ENCODE measurements at regions not wholly inside any gene's neighbourhood (a gene's known extent, or its start where the extent isn't known, plus 50 kb on each side); places are given as distances from the start of the nearest gene placed in this dataset.

DNA sequence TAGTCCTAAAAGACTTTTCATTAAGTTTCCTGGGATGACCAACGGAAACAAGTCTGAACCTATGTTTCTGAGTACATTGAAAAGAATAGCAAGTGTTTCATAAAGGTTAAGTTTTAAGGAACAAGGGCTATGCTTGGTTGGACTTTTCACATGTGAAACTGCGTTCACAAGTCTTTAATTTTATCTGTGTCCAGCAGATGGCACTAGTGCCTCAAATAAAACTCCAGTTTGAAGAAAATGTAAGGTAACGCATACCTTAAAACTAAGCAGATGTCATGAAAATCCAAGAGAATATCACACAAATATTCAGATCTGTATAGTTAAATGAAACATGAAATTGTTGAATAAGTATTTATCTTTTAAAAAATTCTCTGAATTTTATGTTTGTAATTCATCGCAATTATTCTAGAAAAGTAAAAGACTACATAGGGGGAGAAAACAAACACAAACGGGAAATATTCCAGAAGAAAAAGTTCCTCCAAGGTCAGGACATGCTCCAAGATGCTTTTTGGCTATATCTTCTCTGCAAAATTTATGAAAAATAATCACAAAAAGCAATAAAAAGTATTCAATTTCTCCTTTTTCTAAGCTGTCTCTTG, 89.6 kb upstream of the MAD2L1 start:
- Histone ChIP-seq H3K36me3 (no peaks in the 10 kb centered on the region), H3K27me3 (no peaks in the 10 kb centered on the region), H3K4me3 (no peak overlapping the region), H3K4me1 (no peaks in the 10 kb centered on the region), H3K9me3 (no peaks in the 10 kb centered on the region), H3K27ac (no peak overlapping the region)
- no peak for DNase-seq (ENCODE audit: low spot score)
- TF ChIP-seq, protein P1, sequence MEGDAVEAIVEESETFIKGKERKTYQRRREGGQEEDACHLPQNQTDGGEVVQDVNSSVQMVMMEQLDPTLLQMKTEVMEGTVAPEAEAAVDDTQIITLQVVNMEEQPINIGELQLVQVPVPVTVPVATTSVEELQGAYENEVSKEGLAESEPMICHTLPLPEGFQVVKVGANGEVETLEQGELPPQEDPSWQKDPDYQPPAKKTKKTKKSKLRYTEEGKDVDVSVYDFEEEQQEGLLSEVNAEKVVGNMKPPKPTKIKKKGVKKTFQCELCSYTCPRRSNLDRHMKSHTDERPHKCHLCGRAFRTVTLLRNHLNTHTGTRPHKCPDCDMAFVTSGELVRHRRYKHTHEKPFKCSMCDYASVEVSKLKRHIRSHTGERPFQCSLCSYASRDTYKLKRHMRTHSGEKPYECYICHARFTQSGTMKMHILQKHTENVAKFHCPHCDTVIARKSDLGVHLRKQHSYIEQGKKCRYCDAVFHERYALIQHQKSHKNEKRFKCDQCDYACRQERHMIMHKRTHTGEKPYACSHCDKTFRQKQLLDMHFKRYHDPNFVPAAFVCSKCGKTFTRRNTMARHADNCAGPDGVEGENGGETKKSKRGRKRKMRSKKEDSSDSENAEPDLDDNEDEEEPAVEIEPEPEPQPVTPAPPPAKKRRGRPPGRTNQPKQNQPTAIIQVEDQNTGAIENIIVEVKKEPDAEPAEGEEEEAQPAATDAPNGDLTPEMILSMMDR (IDR thresholded peaks at IDR 0.05), result peak; percentile 64 to 75

DNA sequence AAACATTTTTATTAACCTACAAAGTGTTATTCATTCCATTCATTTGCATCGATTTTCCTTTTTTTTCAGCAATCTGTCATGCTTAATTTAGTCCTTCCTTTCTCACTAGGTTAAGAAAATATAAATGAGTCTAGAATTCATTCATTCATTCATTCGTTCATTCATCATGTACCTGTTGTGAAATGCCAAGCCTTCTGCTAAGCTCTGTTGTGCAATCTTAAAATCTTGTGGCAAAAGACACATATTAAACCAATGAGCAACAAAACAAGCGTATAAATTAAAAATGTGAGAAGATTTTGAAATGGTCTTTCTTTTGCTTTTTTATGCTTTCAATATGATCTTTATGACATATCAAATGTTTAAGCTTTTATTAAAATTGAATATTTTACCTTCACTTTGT, 88.6 kb upstream of the MAD2L1 start:
- TF ChIP-seq, protein P1 (IDR thresholded peaks at IDR 0.05), result no peak

DNA sequence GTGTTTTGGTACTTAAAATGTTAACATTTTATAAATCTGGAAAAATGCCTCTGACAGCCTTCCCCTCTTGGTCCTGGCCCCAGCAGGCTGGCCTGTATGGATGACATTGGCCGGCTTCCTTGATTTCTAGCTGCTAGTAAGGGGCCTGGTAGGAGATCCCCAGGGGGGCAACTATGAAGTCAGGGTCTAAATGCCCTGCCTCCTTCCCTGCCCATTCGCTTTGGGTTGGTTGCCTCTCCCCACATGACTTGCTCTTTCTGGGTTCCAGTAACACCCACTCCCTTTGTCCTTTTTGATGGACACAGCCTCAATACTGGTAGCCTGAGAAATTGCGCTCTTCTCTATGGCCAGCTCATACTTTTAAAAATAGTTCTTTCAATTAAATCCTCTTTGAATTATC, 78.0 kb upstream of the MAD2L1 start:
- no peaks in the 10 kb centered on the region for H3K4me1 ChIP-seq
- no peaks in the 10 kb centered on the region for H3K36me3 ChIP-seq
- TF ChIP-seq, protein P1 (IDR thresholded peaks at IDR 0.05), result no peak
- no peak for DNase-seq (ENCODE audit: low spot score)
- no peaks in the 10 kb centered on the region for H3K9me3 ChIP-seq
- H3K27me3 ChIP-seq, result no peaks in the 10 kb centered on the region
- H3K4me3 ChIP-seq, result no peak overlapping the region
- H3K27ac ChIP-seq, result no peak overlapping the region

More for the DNA sequence above, 88.6 kb upstream of the MAD2L1 start:
- Histone ChIP-seq H3K4me3 (no peak overlapping the region), H3K27me3 (no peaks in the 10 kb centered on the region), H3K27ac (no peak overlapping the region), H3K36me3 (no peaks in the 10 kb centered on the region), H3K4me1 (no peaks in the 10 kb centered on the region), H3K9me3 (no peaks in the 10 kb centered on the region)
- no peak for DNase-seq (ENCODE audit: low spot score)

GRCh38 chr4:120144041-120144440, 77.4 kb upstream of the MAD2L1 start:
- H3K4me3 ChIP-seq, result no peak overlapping the region
- TF ChIP-seq, protein P1 (IDR thresholded peaks at IDR 0.05), result no peak
- no peaks in the 10 kb centered on the region for H3K27me3 ChIP-seq
- H3K9me3 ChIP-seq, result no peaks in the 10 kb centered on the region
- H3K36me3 ChIP-seq, result no peaks in the 10 kb centered on the region
- H3K4me1 ChIP-seq, result no peaks in the 10 kb centered on the region
- no peak for DNase-seq (ENCODE audit: low spot score)
- H3K27ac ChIP-seq, result no peak overlapping the region

- TF ChIP-seq, protein P1 (IDR thresholded peaks at IDR 0.05), result no peak
- no peak overlapping the region for H3K27ac ChIP-seq
- H3K27me3 ChIP-seq, result no peaks in the 10 kb centered on the region
- H3K4me3 ChIP-seq, result no peak overlapping the region
- no peaks in the 10 kb centered on the region for H3K36me3 ChIP-seq
- H3K9me3 ChIP-seq, result no peaks in the 10 kb centered on the region
- H3K4me1 ChIP-seq, result no peaks in the 10 kb centered on the region
- no peak for DNase-seq (ENCODE audit: low spot score)
Observed at GRCh38 chr4:120139392-120139791, 72.7 kb upstream of the MAD2L1 start.

GRCh38 chr4:120132935-120133334, 66.3 kb upstream of the MAD2L1 start:
- no peaks in the 10 kb centered on the region for H3K9me3 ChIP-seq
- DNase-seq (ENCODE audit: low spot score), result no peak
- H3K4me3 ChIP-seq, result no peak overlapping the region
- no peaks in the 10 kb centered on the region for H3K36me3 ChIP-seq
- no peak overlapping the region for H3K27ac ChIP-seq
- H3K27me3 ChIP-seq, result no peaks in the 10 kb centered on the region
- TF ChIP-seq, protein P1 (IDR thresholded peaks at IDR 0.05), result no peak
- H3K4me1 ChIP-seq, result no peaks in the 10 kb centered on the region

All from right atrium auricular region (tissue), 2 donors.